ENCODE measurements at regions not wholly inside any gene's neighbourhood (a gene's known extent, or its start where the extent isn't known, plus 50 kb on each side); places are given as distances from the start of the nearest gene placed in this dataset.

- dilution Hi-C loops (cut with MboI; ENCODE audit: extremely low pct_ligation_motif_present, low sequenced_read_pairs) = no loop called here
- Histone ChIP-seq H3K9me1 (replicated peaks; ENCODE audit: control insufficient read depth, extremely low read depth, insufficient read depth, low read length) (no peaks in the 10 kb centered on the region), H3K27me3 (ENCODE audit: control insufficient read depth in 2 of 2, insufficient read depth in 2 of 2, low read length in 2 of 2) (peaks cover 2 to 5% of the 10 kb centered on the region in 2 experiments), H3K79me2 (ENCODE audit: control insufficient read depth, insufficient read depth, low read length) (no peaks in the 10 kb centered on the region), H3K27ac (ENCODE audit: insufficient read depth, low read depth, low read length) (no peak overlapping the region), H3K4me1 (ENCODE audit: control insufficient read depth, extremely low read depth, insufficient read depth, low read length) (no peaks in the 10 kb centered on the region), H2AFZ (ENCODE audit: low read depth, low read length) (no peak overlapping the region), H3K36me3 (ENCODE audit: control insufficient read depth in 2 of 2, extremely low read depth in 1 of 2, insufficient read depth in 2 of 2, low read length in 2 of 2) (no peaks in the 10 kb centered on the region), H3K9ac (replicated peaks; ENCODE audit: extremely low read depth, insufficient read depth, low read length) (no peak overlapping the region), H4K20me1 (replicated peaks; ENCODE audit: control insufficient read depth, extremely low read depth, insufficient read depth, low read length) (no peaks in the 10 kb centered on the region), H3K4me2 (ENCODE audit: insufficient read depth, low read length) (no peak overlapping the region), H3K9me3 (replicated peaks; ENCODE audit: control insufficient read depth, insufficient read depth, low read length) (no peaks in the 10 kb centered on the region), H3K4me3 (replicated peaks in 1 of 3; ENCODE audit: insufficient read depth in 1 of 3, low read depth in 1 of 3, low read length in 3 of 3) (no peak overlapping the region)
- FAIRE-seq = no peak
- TF ChIP-seq MYC (IDR thresholded peaks at IDR 0.05; ENCODE audit: low read depth, low read length) (no peak), GATA2 (IDR thresholded peaks at IDR 0.05; ENCODE audit: insufficient read depth, insufficient read length, low read depth, low read length) (no peak), POLR2A (IDR thresholded peaks at IDR 0.05; ENCODE audit: low read depth, low read length) (no peak), MAX (IDR thresholded peaks at IDR 0.05; ENCODE audit: insufficient read depth, insufficient read length) (no peak), FOS (IDR thresholded peaks at IDR 0.05; ENCODE audit: borderline replicate concordance, insufficient read depth, low read length) (no peak), CTCF (IDR thresholded peaks at IDR 0.05; ENCODE audit: extremely low read depth in 1 of 2, insufficient read depth in 1 of 2, low read depth in 1 of 2, low read length in 2 of 2) (no peak), JUN (IDR thresholded peaks at IDR 0.05; ENCODE audit: borderline replicate concordance, insufficient read depth, insufficient read length, low read depth) (no peak), POLR2AphosphoS5 (IDR thresholded peaks at IDR 0.05; ENCODE audit: insufficient read depth, low read depth, low read length) (no peak), EZH2 (IDR thresholded peaks at IDR 0.05; ENCODE audit: borderline replicate concordance, low read depth, low read length, severe bottlenecking) (no peak)
- ChIA-PET CTCF (interaction anchor here (2.0 to 11.5 kb wide), 3 partner anchors 7 to 366 kb away, joined by 5 to 343 read pairs (median 42); no protein-coding TSS in a partner anchor), POLR2A (interaction anchor here (0.5 kb wide), 1 partner anchor 378 kb away, joined by 3 read pairs; no protein-coding TSS in a partner anchor)
- DNase-seq (ENCODE audit: low read depth, low spot score) = no peak
- intact Hi-C loops (cut with micrococcal nuclease) = no loop called here
- BruUV-seq (replicated peaks) = no TSS peak
These were observed 71.2 kb upstream of the GTF3A start for GRCh38 chr13:27353166-27353583.

Measured in endothelial cell of umbilical vein (primary cell).